ENCODE measurements at regions not wholly inside any gene's neighbourhood (a gene's known extent, or its start where the extent isn't known, plus 50 kb on each side); places are given as distances from the start of the nearest gene placed in this dataset.

- Mint-ChIP-seq H3K9me3 (no peaks in the 10 kb centered on the region), H3K4me3 (no peak overlapping the region), H3K4me1 (ENCODE audit: low read depth) (no peaks in the 10 kb centered on the region), H3K27ac (no peak overlapping the region), H3K27me3 (ENCODE audit: low read depth) (no peaks in the 10 kb centered on the region), H3K36me3 (ENCODE audit: low read depth) (no peaks in the 10 kb centered on the region)
- CTCF ChIA-PET, result no interaction called here
- intact Hi-C loops (cut with micrococcal nuclease), result no loop called here
- DNase-seq, result no peak
Measured at GRCh38 chr12:20268121-20268732, 100.1 kb upstream of the PDE3A start.

- CTCF ChIA-PET, result no interaction called here
- Mint-ChIP-seq H3K4me1 (ENCODE audit: low read depth) (no peaks in the 10 kb centered on the region), H3K9me3 (no peaks in the 10 kb centered on the region), H3K27me3 (ENCODE audit: low read depth) (no peaks in the 10 kb centered on the region), H3K27ac (no peak overlapping the region), H3K4me3 (no peak overlapping the region), H3K36me3 (ENCODE audit: low read depth) (no peaks in the 10 kb centered on the region)
- intact Hi-C loops (cut with micrococcal nuclease), result no loop called here
- DNase-seq, result no peak
Measured at GRCh38 chr12:20268771-20269170, 99.6 kb upstream of the PDE3A start.

GRCh38 chr12:20269337-20270067, 98.8 kb upstream of the PDE3A start:
- no peaks in the 10 kb centered on the region for H3K9me3 Mint-ChIP-seq
- no peak for DNase-seq
- intact Hi-C loops (cut with micrococcal nuclease), result no loop called here
- no peaks in the 10 kb centered on the region for H3K4me1 Mint-ChIP-seq (ENCODE audit: low read depth)
- H3K27ac Mint-ChIP-seq, result no peak overlapping the region
- no peaks in the 10 kb centered on the region for H3K36me3 Mint-ChIP-seq (ENCODE audit: low read depth)
- no peak overlapping the region for H3K4me3 Mint-ChIP-seq
- no peaks in the 10 kb centered on the region for H3K27me3 Mint-ChIP-seq (ENCODE audit: low read depth)
- CTCF ChIA-PET, result no interaction called here

GRCh38 chr12:20270557-20270956, 97.8 kb upstream of the PDE3A start:
- H3K27ac Mint-ChIP-seq, result no peak overlapping the region
- no peaks in the 10 kb centered on the region for H3K9me3 Mint-ChIP-seq
- no peaks in the 10 kb centered on the region for H3K27me3 Mint-ChIP-seq (ENCODE audit: low read depth)
- DNase-seq, result no peak
- no peaks in the 10 kb centered on the region for H3K4me1 Mint-ChIP-seq (ENCODE audit: low read depth)
- intact Hi-C loops (cut with micrococcal nuclease), result no loop called here
- no peak overlapping the region for H3K4me3 Mint-ChIP-seq
- H3K36me3 Mint-ChIP-seq (ENCODE audit: low read depth), result no peaks in the 10 kb centered on the region
- CTCF ChIA-PET, result no interaction called here

GRCh38 chr12:20272161-20272560, 96.2 kb upstream of the PDE3A start:
- Mint-ChIP-seq H3K27me3 (ENCODE audit: low read depth) (no peaks in the 10 kb centered on the region), H3K4me1 (ENCODE audit: low read depth) (no peaks in the 10 kb centered on the region), H3K36me3 (ENCODE audit: low read depth) (no peaks in the 10 kb centered on the region), H3K27ac (no peak overlapping the region), H3K4me3 (no peak overlapping the region), H3K9me3 (no peaks in the 10 kb centered on the region)
- intact Hi-C loops (cut with micrococcal nuclease), result no loop called here
- CTCF ChIA-PET, result no interaction called here
- no peak for DNase-seq

- CTCF ChIA-PET, result no interaction called here
- Mint-ChIP-seq H3K27ac (no peak overlapping the region), H3K4me3 (no peak overlapping the region), H3K9me3 (no peaks in the 10 kb centered on the region), H3K27me3 (ENCODE audit: low read depth) (no peaks in the 10 kb centered on the region), H3K36me3 (ENCODE audit: low read depth) (no peaks in the 10 kb centered on the region), H3K4me1 (ENCODE audit: low read depth) (no peaks in the 10 kb centered on the region)
- DNase-seq, result no peak
- intact Hi-C loops (cut with micrococcal nuclease), result no loop called here
Measured at GRCh38 chr12:20272801-20273200, 95.5 kb upstream of the PDE3A start.

GRCh38 chr12:20274008-20274407, 94.3 kb upstream of the PDE3A start:
- Mint-ChIP-seq H3K27ac (no peak overlapping the region), H3K4me1 (ENCODE audit: low read depth) (no peaks in the 10 kb centered on the region), H3K27me3 (ENCODE audit: low read depth) (no peaks in the 10 kb centered on the region), H3K4me3 (no peak overlapping the region), H3K9me3 (no peaks in the 10 kb centered on the region), H3K36me3 (ENCODE audit: low read depth) (no peaks in the 10 kb centered on the region)
- intact Hi-C loops (cut with micrococcal nuclease), result no loop called here
- CTCF ChIA-PET, result no interaction called here
- no peak for DNase-seq

GRCh38 chr12:20278276-20278675, 90.1 kb upstream of the PDE3A start:
- no peaks in the 10 kb centered on the region for H3K36me3 Mint-ChIP-seq (ENCODE audit: low read depth)
- peaks cover under 1% of the 10 kb centered on the region for H3K9me3 Mint-ChIP-seq
- H3K27me3 Mint-ChIP-seq (ENCODE audit: low read depth), result no peaks in the 10 kb centered on the region
- DNase-seq, result no peak
- H3K4me1 Mint-ChIP-seq (ENCODE audit: low read depth), result no peaks in the 10 kb centered on the region
- H3K4me3 Mint-ChIP-seq, result no peak overlapping the region
- no peak overlapping the region for H3K27ac Mint-ChIP-seq
- intact Hi-C loops (cut with micrococcal nuclease), result no loop called here
- CTCF ChIA-PET, result no interaction called here

- CTCF ChIA-PET, result no interaction called here
- H3K27ac Mint-ChIP-seq, result no peak overlapping the region
- no peaks in the 10 kb centered on the region for H3K27me3 Mint-ChIP-seq (ENCODE audit: low read depth)
- no peaks in the 10 kb centered on the region for H3K36me3 Mint-ChIP-seq (ENCODE audit: low read depth)
- H3K4me1 Mint-ChIP-seq (ENCODE audit: low read depth), result no peaks in the 10 kb centered on the region
- H3K4me3 Mint-ChIP-seq, result no peak overlapping the region
- H3K9me3 Mint-ChIP-seq, result peaks cover 2% of the 10 kb centered on the region
- intact Hi-C loops (cut with micrococcal nuclease), result no loop called here
- DNase-seq, result no peak
Measured at GRCh38 chr12:20280515-20280914, 87.8 kb upstream of the PDE3A start.

- Mint-ChIP-seq H3K9me3 (peaks cover 2% of the 10 kb centered on the region), H3K4me1 (ENCODE audit: low read depth) (no peaks in the 10 kb centered on the region), H3K27ac (no peak overlapping the region), H3K4me3 (no peak overlapping the region), H3K36me3 (ENCODE audit: low read depth) (no peaks in the 10 kb centered on the region), H3K27me3 (ENCODE audit: low read depth) (no peaks in the 10 kb centered on the region)
- intact Hi-C loops (cut with micrococcal nuclease), result no loop called here
- DNase-seq, result no peak
- CTCF ChIA-PET, result no interaction called here
Measured at GRCh38 chr12:20282401-20282800, 85.9 kb upstream of the PDE3A start.

- DNase-seq, result no peak
- no peaks in the 10 kb centered on the region for H3K36me3 Mint-ChIP-seq (ENCODE audit: low read depth)
- no peak overlapping the region for H3K4me3 Mint-ChIP-seq
- no peaks in the 10 kb centered on the region for H3K27me3 Mint-ChIP-seq (ENCODE audit: low read depth)
- intact Hi-C loops (cut with micrococcal nuclease), result no loop called here
- CTCF ChIA-PET, result no interaction called here
- no peaks in the 10 kb centered on the region for H3K4me1 Mint-ChIP-seq (ENCODE audit: low read depth)
- no peak overlapping the region for H3K27ac Mint-ChIP-seq
- peaks cover 2% of the 10 kb centered on the region for H3K9me3 Mint-ChIP-seq
Measured at GRCh38 chr12:20283482-20283881, 84.9 kb upstream of the PDE3A start.

- no peak for DNase-seq
- H3K4me1 Mint-ChIP-seq (ENCODE audit: low read depth), result no peaks in the 10 kb centered on the region
- H3K27me3 Mint-ChIP-seq (ENCODE audit: low read depth), result no peaks in the 10 kb centered on the region
- H3K27ac Mint-ChIP-seq, result no peak overlapping the region
- H3K4me3 Mint-ChIP-seq, result no peak overlapping the region
- no peaks in the 10 kb centered on the region for H3K36me3 Mint-ChIP-seq (ENCODE audit: low read depth)
- intact Hi-C loops (cut with micrococcal nuclease), result no loop called here
- CTCF ChIA-PET, result no interaction called here
- peaks cover 3% of the 10 kb centered on the region for H3K9me3 Mint-ChIP-seq
Measured at GRCh38 chr12:20289520-20289919, 78.8 kb upstream of the PDE3A start.

- DNase-seq, result no peak
- Mint-ChIP-seq H3K27ac (no peak overlapping the region), H3K36me3 (ENCODE audit: low read depth) (no peaks in the 10 kb centered on the region), H3K27me3 (ENCODE audit: low read depth) (no peaks in the 10 kb centered on the region), H3K4me1 (ENCODE audit: low read depth) (no peaks in the 10 kb centered on the region), H3K9me3 (peaks cover 28% of the 10 kb centered on the region), H3K4me3 (no peak overlapping the region)
- intact Hi-C loops (cut with micrococcal nuclease), result no loop called here
- CTCF ChIA-PET, result no interaction called here
Measured at GRCh38 chr12:20300457-20300856, 67.9 kb upstream of the PDE3A start.
